CD4-positive, alpha-beta T cell treated with Interleukin-2 at 100 ng/mL for 4 hours (primary cell): ENCODE measurements at regions not wholly inside any gene's neighbourhood (a gene's known extent, or its start where the extent isn't known, plus 50 kb on each side); places are given as distances from the start of the nearest gene placed in this dataset.
"Not testable (repeated sequence)": the region's sequence is repeated elsewhere in the genome, so short reads cannot be mapped to it uniquely, and the experiment has no call there.

Source experiments
- DNase-seq: peaks from one replicate; pipeline ENCODE4 v3.0.0-alpha.2; 2020; ENCODE audit warnings: low spot score

- no peak for DNase-seq
Observed at GRCh38 chr2:16067444-16067843, 127.1 kb downstream of the MYCN start.

- DNase-seq = no peak
Observed at GRCh38 chr2:16067037-16067406, 126.7 kb downstream of the MYCN start.

- DNase-seq = no peak
Observed at GRCh38 chr2:16066261-16067036, 126.1 kb downstream of the MYCN start.

GRCh38 chr2:16065272-16066069 lies 125.1 kb downstream of the MYCN start:
- DNase-seq = not testable (repeated sequence)

DNA sequence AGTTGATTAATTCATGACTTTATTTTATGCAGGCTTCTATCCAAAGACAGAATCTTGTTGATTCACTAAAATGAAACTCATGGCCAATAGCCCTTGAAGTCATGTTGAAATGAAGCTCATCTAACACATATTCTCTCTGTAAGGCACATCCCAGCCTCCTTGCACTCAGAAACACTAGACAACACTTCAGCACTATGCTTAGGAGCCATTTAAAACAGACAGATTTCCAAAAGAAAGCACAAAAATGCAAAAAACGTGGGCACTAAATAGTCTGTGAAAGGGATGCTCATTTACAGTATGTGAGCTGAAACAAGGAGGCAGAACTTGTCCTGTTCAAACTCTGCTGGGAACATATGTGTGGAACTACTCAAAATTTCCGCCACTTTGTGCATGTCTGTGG lies 124.4 kb downstream of the MYCN start:
- DNase-seq = no peak

- no peak for DNase-seq
Observed at GRCh38 chr2:16063955-16064633, 123.7 kb downstream of the MYCN start.

DNA sequence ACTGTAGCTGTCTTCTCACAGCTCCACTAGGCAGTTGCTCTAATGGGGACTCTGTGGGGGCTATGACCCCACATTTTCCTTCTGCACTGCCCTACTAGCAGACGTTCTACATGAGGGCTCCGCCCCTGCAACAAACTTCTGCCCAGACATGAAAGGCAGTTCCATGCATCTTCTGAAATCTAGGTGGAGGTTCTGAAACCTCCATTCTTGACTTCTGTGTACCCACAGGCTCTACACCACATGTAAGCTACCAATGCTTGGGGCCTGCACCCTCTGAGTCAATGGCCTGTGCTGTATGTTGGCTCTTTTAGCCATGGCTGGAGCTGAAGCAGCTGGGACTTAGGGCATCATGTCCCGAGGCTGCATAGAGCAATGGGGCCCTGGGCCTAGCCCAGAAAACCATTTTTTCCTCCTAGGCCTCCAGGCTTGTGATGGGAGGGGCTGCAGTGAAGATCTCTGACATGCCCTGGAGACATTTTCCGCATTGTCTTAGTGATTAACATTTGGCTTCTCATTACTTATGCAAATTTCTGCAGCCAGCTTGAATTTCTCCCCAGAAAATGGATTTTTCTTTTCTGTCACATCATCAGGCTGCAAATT lies 123.0 kb downstream of the MYCN start:
- DNase-seq = no peak

DNA sequence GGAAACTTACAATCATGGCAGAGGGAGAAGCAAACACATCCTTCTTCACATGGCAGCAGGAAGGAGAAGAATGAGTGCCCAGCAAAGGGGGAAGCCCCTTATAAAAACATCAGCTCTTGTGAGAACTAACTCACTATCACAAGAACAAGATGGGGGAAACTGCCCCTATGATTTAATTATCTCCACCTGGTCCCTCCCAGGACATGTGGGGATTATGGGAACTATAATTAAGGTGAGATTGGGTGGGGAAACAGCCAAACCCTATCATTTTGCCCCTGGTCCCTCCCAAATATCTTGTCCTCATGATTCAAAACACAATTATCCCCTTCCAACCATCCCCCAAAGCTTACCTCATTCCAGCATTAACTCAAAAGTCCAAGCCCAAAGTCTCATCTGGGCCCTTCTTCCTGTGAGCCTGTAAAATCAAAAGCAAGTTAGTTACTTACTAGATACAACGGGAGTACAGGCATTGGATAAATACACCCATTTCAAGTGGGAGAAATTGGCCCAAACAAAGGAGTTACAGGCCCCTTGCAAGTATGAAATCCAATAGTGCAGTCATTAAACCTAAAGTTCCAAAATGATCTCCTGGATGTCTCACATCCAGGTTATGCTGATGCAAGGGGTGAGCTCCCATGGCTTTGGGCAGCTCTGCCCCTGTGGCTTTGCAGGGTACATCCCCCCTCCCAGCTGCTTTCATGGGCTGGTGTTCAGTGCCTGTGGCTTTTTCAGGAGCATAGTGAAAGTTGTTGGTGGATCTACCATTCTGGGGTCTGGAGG lies 122.3 kb downstream of the MYCN start:
- no peak for DNase-seq

DNA sequence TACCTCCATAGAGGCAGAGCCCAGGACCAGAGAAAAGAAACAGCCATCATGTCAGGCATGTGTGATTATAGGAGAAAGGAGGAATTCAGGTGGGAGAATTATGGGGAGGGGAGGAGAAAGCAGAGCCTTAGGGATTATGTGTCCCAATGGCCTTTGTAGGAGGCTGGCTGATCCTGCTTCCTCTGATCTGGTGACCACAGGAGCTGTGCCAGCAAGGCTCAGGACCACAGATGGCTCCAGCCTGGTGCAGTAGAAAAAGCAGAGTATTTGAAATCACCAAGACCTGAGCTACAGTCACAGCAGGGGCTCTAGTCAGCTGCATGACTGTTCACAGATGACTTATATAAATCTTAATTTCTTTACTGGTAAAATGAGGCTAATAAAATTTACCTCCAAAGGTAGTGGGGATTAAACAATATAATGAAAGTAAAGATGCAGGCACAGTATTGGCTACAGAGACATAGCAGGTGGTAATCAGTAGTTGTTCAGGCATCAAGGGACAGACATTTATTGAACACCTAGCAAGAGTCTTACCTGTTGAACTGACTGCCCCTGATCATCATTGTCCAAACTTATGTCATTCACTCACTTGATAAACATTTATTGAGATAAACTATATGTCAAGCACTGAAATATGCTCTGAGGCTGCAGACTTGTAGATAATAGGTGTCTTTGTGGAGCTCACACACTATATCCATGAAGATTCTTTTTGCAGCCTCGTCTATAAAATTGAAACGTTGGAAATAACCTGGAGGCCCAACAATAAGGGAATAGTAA lies 121.3 kb downstream of the MYCN start:
- no peak for DNase-seq

DNA sequence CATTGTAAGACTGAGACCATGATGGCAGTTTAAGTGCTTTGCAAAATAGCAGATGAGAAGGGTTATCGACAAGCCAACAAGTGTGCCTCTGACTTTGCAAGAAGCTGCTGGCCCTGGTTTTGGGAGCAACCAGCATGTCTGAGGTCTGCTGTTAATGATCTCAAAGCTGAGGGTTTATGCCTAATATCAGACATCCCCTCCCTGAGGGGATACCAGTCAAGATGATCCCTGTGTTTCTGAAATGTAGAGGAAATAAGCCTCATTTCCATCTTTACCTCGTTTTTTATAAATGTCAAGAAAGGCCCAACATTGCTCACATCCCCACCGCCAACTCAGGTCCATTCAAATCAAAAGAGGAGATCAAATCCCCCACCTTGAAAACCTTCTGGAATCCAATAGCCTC lies 120.6 kb downstream of the MYCN start:
- no peak for DNase-seq

- no peak for DNase-seq
Observed at GRCh38 chr2:16060125-16060935, 120.0 kb downstream of the MYCN start.

GRCh38 chr2:16059393-16060016 lies 119.2 kb downstream of the MYCN start:
- no peak for DNase-seq

DNA sequence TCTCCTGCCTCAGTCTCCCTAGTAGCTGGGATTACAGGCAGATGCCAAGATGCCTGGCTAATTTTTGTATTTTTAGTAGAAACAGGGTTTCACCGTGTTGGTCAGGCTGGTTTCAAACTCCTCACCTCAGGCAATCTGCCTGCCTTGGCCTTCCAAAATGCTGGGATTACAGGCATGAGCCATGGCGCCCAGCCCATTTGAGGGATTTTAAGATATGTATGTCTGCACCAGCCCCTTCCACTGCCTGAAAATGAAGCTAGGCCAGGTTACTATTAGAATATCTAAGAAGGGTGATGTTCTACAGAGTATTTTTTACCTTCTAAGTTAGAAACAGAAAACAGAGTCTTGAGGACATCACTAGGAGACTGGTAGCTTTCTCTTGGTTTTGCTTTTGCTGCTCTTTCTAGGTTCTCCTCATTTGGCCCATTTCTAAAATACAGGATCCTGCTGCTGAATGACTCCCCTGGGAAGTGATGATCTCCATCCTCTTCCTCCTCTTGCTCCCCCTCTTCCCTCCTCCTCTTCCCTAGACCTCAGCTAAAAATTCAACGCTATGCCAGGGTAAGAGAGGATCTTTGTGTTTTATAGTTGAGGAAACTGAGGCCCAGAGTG lies 118.5 kb downstream of the MYCN start:
- DNase-seq = no peak

DNA sequence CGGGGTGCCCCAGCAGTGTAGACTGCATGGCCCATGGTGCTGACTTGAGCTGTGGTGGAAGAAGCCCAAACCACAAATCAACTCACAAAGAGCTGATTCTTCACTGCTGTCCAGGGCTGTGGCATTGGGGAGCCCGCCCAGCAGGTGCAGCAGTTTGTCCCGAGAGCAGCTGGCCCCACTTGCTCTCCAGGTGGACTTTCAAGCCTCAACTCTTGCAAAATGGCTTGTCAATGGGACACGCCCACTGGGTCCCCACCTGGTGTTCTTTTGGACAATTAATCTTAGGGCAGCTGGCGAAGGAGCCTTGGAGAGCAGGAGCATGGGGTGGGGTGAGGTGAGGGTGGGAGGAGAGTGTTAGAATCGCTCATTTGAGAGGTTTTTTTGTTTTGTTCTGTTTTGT lies 117.9 kb downstream of the MYCN start:
- DNase-seq = no peak

- no peak for DNase-seq
Observed at GRCh38 chr2:16057661-16058060, 117.3 kb downstream of the MYCN start.

DNA sequence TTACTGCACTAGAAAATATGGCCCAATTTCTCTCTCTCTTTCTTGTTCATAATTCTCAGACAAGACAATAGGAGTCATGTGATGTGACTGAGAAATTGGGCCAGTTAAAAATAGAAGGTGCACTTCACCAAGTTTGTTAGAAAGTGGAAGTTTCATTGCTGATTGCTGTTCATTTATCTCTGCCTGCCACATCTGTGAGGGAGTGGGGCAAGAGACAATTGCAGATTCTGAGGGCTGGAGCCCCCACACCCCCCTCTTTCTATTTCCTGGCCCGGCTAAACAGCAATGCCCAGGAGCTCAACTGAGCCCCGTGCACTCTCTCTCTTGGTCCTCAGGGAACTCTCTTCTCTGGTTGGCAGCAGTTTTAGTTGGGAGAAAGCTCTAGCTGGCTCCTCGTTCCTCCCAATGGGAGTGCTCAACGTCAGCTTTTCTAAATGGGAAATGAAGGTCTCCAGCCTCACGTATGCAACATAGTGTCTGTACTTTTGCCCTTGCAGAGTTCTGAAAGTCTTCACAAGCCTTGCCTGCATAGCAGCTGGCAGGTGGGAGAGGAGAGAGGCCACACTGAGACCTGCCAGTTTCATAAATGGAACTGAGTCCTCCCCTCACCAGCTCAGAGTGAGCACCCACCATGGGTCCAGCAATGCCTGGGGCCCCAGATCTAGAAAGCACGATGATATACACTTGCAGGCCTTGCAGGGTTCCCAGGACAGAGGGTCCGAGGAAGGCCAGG lies 115.7 kb downstream of the MYCN start:
- DNase-seq = no peak

DNA sequence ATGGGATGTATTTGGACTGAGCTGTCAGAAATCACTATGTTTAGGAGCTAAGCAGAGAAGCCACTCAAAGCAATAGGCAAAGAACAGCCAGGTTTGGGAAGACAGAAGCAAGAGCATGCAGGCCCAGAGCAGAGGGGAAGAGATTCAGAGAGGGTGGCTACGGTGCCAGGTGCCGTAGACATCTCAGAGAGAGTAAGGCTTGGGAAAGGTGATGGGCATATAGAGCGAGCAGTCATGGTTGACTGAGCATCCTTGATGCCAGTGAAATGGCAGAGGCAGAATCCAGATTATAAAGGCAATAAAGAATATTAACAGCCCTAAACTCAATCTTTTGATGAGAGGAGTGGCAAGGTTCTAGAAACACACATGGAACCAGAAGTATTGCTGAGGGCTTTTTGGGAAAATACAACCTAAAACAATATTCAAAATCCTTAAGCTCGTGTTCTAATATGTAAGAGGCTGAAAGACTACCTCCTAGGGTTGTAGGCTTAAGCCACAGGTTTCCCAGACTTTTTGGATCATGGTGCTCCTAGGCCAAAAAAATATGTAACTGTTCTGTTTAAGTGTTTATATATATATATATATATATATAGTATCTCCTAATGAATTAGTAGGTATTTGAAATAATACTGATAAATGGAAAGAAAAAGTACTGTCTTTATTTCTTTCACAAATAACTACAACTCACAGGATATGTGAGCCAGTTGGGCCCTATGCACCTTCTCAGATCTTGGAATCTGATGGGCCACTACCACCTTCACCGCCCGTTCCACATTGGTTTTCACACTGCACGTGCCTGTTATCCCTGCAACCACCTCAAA lies 113.3 kb downstream of the MYCN start:
- no peak for DNase-seq
